OCI-LY7 (cell line): ENCODE measurements at regions not wholly inside any gene's neighbourhood (a gene's known extent, or its start where the extent isn't known, plus 50 kb on each side); places are given as distances from the start of the nearest gene placed in this dataset.

ENCODE experiments used
- BruUV-seq: library from RNA; stranded (reverse); fragments of 400-500 nt; replicated peaks from 2 replicates; lab custom pipeline; 2021; lab: Mats Ljungman, UMichigan
- CTCF ChIA-PET: fragments of 300-600 bp; sonication (Branson Sonifier 250); formaldehyde crosslinking; loops from one replicate; lab custom pipeline; 2022; ENCODE audit warnings: antibody characterized with exemption; ENCODE audit not compliant: unreplicated experiment; lab: Charles Lee
- POLR2A ChIA-PET: fragments of 300-600 bp; sonication (Branson Sonifier 250); formaldehyde crosslinking; loops from one replicate; lab custom pipeline; 2022; ENCODE audit warnings: antibody characterized with exemption; lab: Charles Lee
- DNase-seq: peaks from one replicate; pipeline ENCODE4 v3.0.0-alpha.2; 2015; ENCODE audit warnings: low spot score
- H2AFZ ChIP-seq: fragments of 200-600 bp; sonication (generic), shearing (Covaris generic); 2 replicates; pipeline ENCODE4 v1.6.1; 2014; ENCODE audit warnings: mild to moderate bottlenecking, antibody characterized with exemption, low read length, moderate library complexity
- H3K27ac ChIP-seq: fragments of 200-600 bp; sonication (generic); 2 replicates; pipeline ENCODE4 v1.5.1; 2014; ENCODE audit warnings: mixed run types, low read depth, mild to moderate bottlenecking, moderate library complexity, low read length, inconsistent platforms; ENCODE audit not compliant: poor library complexity, severe bottlenecking
- H3K36me3 ChIP-seq: fragments of 200-600 bp; sonication (generic); 2 replicates; pipeline ENCODE4 v1.6.1; 2014; ENCODE audit warnings: mild to moderate bottlenecking, antibody characterized with exemption, low read length, moderate library complexity, mixed read lengths; ENCODE audit not compliant: insufficient read depth
- H3K4me1 ChIP-seq: fragments of 200-600 bp; sonication (generic); 2 replicates; pipeline ENCODE4 v1.5.1; 2014; ENCODE audit warnings: mild to moderate bottlenecking, low read length; ENCODE audit not compliant: insufficient read depth, poor library complexity, severe bottlenecking
- H3K4me2 ChIP-seq: fragments of 200-600 bp; sonication (generic); 2 replicates; pipeline ENCODE4 v1.6.1; 2014; ENCODE audit warnings: mild to moderate bottlenecking, low read length
- H3K4me3 ChIP-seq: fragments of 200-600 bp; sonication (generic); 2 replicates; pipeline ENCODE4 v1.5.1; 2014; ENCODE audit warnings: mild to moderate bottlenecking, low read depth, low read length; ENCODE audit not compliant: poor library complexity, severe bottlenecking
- H3K79me2 ChIP-seq: fragments of 200-600 bp; sonication (generic); 2 replicates; pipeline ENCODE4 v1.6.1; 2016; ENCODE audit warnings: low read depth, mild to moderate bottlenecking, low read length, moderate library complexity, mixed read lengths; ENCODE audit not compliant: insufficient read depth
- H3K9me2 ChIP-seq: fragments of 200-600 bp; sonication (generic); 2 replicates; pipeline ENCODE4 v1.6.1; 2016; ENCODE audit warnings: mild to moderate bottlenecking, low read length, mixed read lengths; ENCODE audit not compliant: insufficient read depth
- H3K9me3 ChIP-seq: fragments of 200-600 bp; sonication (generic); 2 replicates; pipeline ENCODE4 v1.6.1; 2014; ENCODE audit warnings: mild to moderate bottlenecking, mixed run types, low read length, mixed read lengths
- H4K20me1 ChIP-seq: fragments of 200-600 bp; sonication (generic); 2 replicates; pipeline ENCODE4 v1.6.1; 2014; ENCODE audit warnings: mild to moderate bottlenecking, antibody characterized with exemption, low read length, moderate library complexity, mixed read lengths; ENCODE audit not compliant: insufficient read depth
- CTCF ChIP-seq: fragments of 200-600 bp; sonication (generic); conservative IDR thresholded peaks from 2 replicates; pipeline ENCODE4 v1.5.1; 2014; ENCODE audit warnings: mild to moderate bottlenecking, antibody characterized with exemption, low read length, moderate library complexity, mixed read lengths
- EZH2phosphoT487 ChIP-seq: fragments of 200-600 bp; sonication (generic); IDR thresholded peaks from 2 replicates; pipeline ENCODE4 v1.6.1; 2018; ENCODE audit warnings: low read depth, borderline replicate concordance, mild to moderate bottlenecking, mixed run types, antibody characterized with exemption, low read length, moderate library complexity, mixed read lengths
- intact Hi-C: fragments of 100-400 bp; cut with micrococcal nuclease; formaldehyde crosslinking; loops from one replicate; pipeline ENCODE4 v1.10.0; 2022; ENCODE audit not compliant: unreplicated experiment

- POLR2A ChIA-PET: no interaction called here
- H3K79me2 ChIP-seq: no peaks in the 10 kb centered on the region
- no peaks in the 10 kb centered on the region for H3K9me2 ChIP-seq
- H3K4me1 ChIP-seq: no peaks in the 10 kb centered on the region
- H3K36me3 ChIP-seq: no peaks in the 10 kb centered on the region
- no peak overlapping the region for H3K4me3 ChIP-seq
- H3K27ac ChIP-seq: no peak overlapping the region
- CTCF ChIA-PET: no interaction called here
- H3K4me2 ChIP-seq: no peak overlapping the region
- intact Hi-C loops: no loop called here
- no TSS peak for BruUV-seq
- no peaks in the 10 kb centered on the region for H4K20me1 ChIP-seq
- TF ChIP-seq CTCF (no peak), EZH2phosphoT487 (no peak)
- H2AFZ ChIP-seq: no peak overlapping the region
- H3K9me3 ChIP-seq: no peaks in the 10 kb centered on the region
- no peak for DNase-seq
Measured at GRCh38 chr5:120932480-120932879, 468.4 kb downstream of the PRR16 start.

- Histone ChIP-seq H4K20me1 (no peaks in the 10 kb centered on the region), H3K4me3 (no peak overlapping the region), H3K4me2 (no peak overlapping the region), H3K79me2 (no peaks in the 10 kb centered on the region), H3K9me2 (no peaks in the 10 kb centered on the region), H2AFZ (no peak overlapping the region), H3K9me3 (no peaks in the 10 kb centered on the region), H3K27ac (no peak overlapping the region), H3K4me1 (no peaks in the 10 kb centered on the region), H3K36me3 (no peaks in the 10 kb centered on the region)
- ChIA-PET POLR2A (no interaction called here), CTCF (no interaction called here)
- TF ChIP-seq CTCF (no peak), EZH2phosphoT487 (no peak)
- intact Hi-C loops: no loop called here
- BruUV-seq: no TSS peak
- DNase-seq: no peak
Measured at GRCh38 chr5:120934031-120934430, 469.9 kb downstream of the PRR16 start.

GRCh38 chr5:120936652-120937051 lies 472.6 kb downstream of the PRR16 start:
- H3K27ac ChIP-seq: no peak overlapping the region
- H3K36me3 ChIP-seq: no peaks in the 10 kb centered on the region
- H3K4me2 ChIP-seq: no peak overlapping the region
- H3K9me2 ChIP-seq: no peaks in the 10 kb centered on the region
- ChIA-PET CTCF (no interaction called here), POLR2A (no interaction called here)
- intact Hi-C loops: no loop called here
- no peaks in the 10 kb centered on the region for H4K20me1 ChIP-seq
- no peak overlapping the region for H3K4me3 ChIP-seq
- no TSS peak for BruUV-seq
- H2AFZ ChIP-seq: no peak overlapping the region
- H3K9me3 ChIP-seq: no peaks in the 10 kb centered on the region
- TF ChIP-seq CTCF: no peak
- TF ChIP-seq EZH2phosphoT487: no peak
- DNase-seq: no peak
- no peaks in the 10 kb centered on the region for H3K79me2 ChIP-seq
- no peaks in the 10 kb centered on the region for H3K4me1 ChIP-seq
